IgD-negative memory B cell (primary cell): ENCODE measurements at regions not wholly inside any gene's neighbourhood (a gene's known extent, or its start where the extent isn't known, plus 50 kb on each side); places are given as distances from the start of the nearest gene placed in this dataset.

Experiments used
- H3K27ac Mint-ChIP-seq, 3 donors: one replicate each; pipeline ENCODE4 v1.8.0; 2020 to 2022; ENCODE audit warnings: mild to moderate bottlenecking in 3 of 3, mixed read lengths in 3 of 3, moderate library complexity in 1 of 3
- H3K27me3 Mint-ChIP-seq: one replicate; pipeline ENCODE4 v1.8.0; 2021; ENCODE audit warnings: mixed read lengths
- H3K36me3 Mint-ChIP-seq: one replicate; pipeline ENCODE4 v1.8.0; 2020; ENCODE audit warnings: mild to moderate bottlenecking, mixed read lengths
- H3K4me1 Mint-ChIP-seq, 3 donors: one replicate each; pipeline ENCODE4 v1.8.0; 2020 to 2022; ENCODE audit warnings: mixed read lengths in 3 of 3, mild to moderate bottlenecking in 1 of 3
- H3K4me3 Mint-ChIP-seq, 4 donors: one replicate each; pipeline ENCODE4 v1.8.0; 2020 to 2022; ENCODE audit warnings: mild to moderate bottlenecking in 4 of 4, mixed read lengths in 4 of 4, moderate library complexity in 3 of 4
- H3K9me3 Mint-ChIP-seq, 3 donors: one replicate each; pipeline ENCODE4 v1.8.0; 2020 to 2021; ENCODE audit warnings: mixed read lengths in 3 of 3, mild to moderate bottlenecking in 1 of 3

GRCh38 chr15:56868170-56868569 is 50.3 kb upstream of the TCF12 start:
- H3K27ac Mint-ChIP-seq: no peak overlapping the region
- H3K4me3 Mint-ChIP-seq: no peak overlapping the region
- H3K27me3 Mint-ChIP-seq: no peaks in the 10 kb centered on the region
- peaks cover 4 to 9% (median 6%) of the 10 kb centered on the region in 3 donors for H3K4me1 Mint-ChIP-seq
- no peaks in the 10 kb centered on the region for H3K36me3 Mint-ChIP-seq
- H3K9me3 Mint-ChIP-seq: no peaks in the 10 kb centered on the region

- Mint-ChIP-seq H3K36me3 (no peaks in the 10 kb centered on the region), H3K9me3 (peaks cover 0 to 6% (median 4%) of the 10 kb centered on the region in 3 donors), H3K27ac (no peak overlapping the region), H3K4me1 (peaks cover 4 to 9% (median 6%) of the 10 kb centered on the region in 3 donors), H3K27me3 (no peaks in the 10 kb centered on the region), H3K4me3 (no peak overlapping the region)
These were observed 51.6 kb upstream of the TCF12 start for GRCh38 chr15:56866803-56867202.

- peaks cover 0 to 10% (median 4%) of the 10 kb centered on the region in 3 donors for H3K9me3 Mint-ChIP-seq
- H3K27me3 Mint-ChIP-seq: no peaks in the 10 kb centered on the region
- H3K4me1 Mint-ChIP-seq: peaks cover 0 to 8% (median 7%) of the 10 kb centered on the region in 3 donors
- H3K27ac Mint-ChIP-seq: no peak overlapping the region
- H3K4me3 Mint-ChIP-seq: no peak overlapping the region
- peaks cover 4% of the 10 kb centered on the region for H3K36me3 Mint-ChIP-seq
These were observed 60.6 kb upstream of the TCF12 start for GRCh38 chr15:56857828-56858227.

GRCh38 chr15:56856934-56857333 is 61.5 kb upstream of the TCF12 start:
- H3K27me3 Mint-ChIP-seq: no peaks in the 10 kb centered on the region
- H3K4me3 Mint-ChIP-seq: no peak overlapping the region
- peaks cover 0 to 8% (median 7%) of the 10 kb centered on the region in 3 donors for H3K4me1 Mint-ChIP-seq
- H3K27ac Mint-ChIP-seq: no peak overlapping the region
- peaks cover 4% of the 10 kb centered on the region for H3K36me3 Mint-ChIP-seq
- H3K9me3 Mint-ChIP-seq: peaks cover 0 to 5% (median 0%) of the 10 kb centered on the region in 3 donors

- H3K27me3 Mint-ChIP-seq: peaks cover 1% of the 10 kb centered on the region
- H3K36me3 Mint-ChIP-seq: no peaks in the 10 kb centered on the region
- H3K27ac Mint-ChIP-seq: no peak overlapping the region
- no peaks in the 10 kb centered on the region for H3K9me3 Mint-ChIP-seq
- H3K4me1 Mint-ChIP-seq: peaks cover 0 to 4% (median 4%) of the 10 kb centered on the region in 3 donors
- no peak overlapping the region for H3K4me3 Mint-ChIP-seq
These were observed 73.6 kb upstream of the TCF12 start for GRCh38 chr15:56844892-56845291.

GRCh38 chr15:56844471-56844870 is 74.0 kb upstream of the TCF12 start:
- H3K9me3 Mint-ChIP-seq: peaks cover 0 to 2% (median 0%) of the 10 kb centered on the region in 3 donors
- peaks cover 2 to 8% (median 7%) of the 10 kb centered on the region in 3 donors for H3K4me1 Mint-ChIP-seq
- peaks cover 1% of the 10 kb centered on the region for H3K27me3 Mint-ChIP-seq
- no peak overlapping the region for H3K27ac Mint-ChIP-seq
- H3K36me3 Mint-ChIP-seq: no peaks in the 10 kb centered on the region
- peak overlapping the region in 1 of 4 donors; percentile 2 for H3K4me3 Mint-ChIP-seq

- peak overlapping the region in 1 of 3 donors; percentile 67 for H3K27ac Mint-ChIP-seq
- H3K4me1 Mint-ChIP-seq: peaks cover 14 to 27% (median 27%) of the 10 kb centered on the region in 3 donors
- H3K4me3 Mint-ChIP-seq: no peak overlapping the region
- H3K9me3 Mint-ChIP-seq: peaks cover 0 to 2% (median 0%) of the 10 kb centered on the region in 3 donors
- H3K36me3 Mint-ChIP-seq: no peaks in the 10 kb centered on the region
- peaks cover 1% of the 10 kb centered on the region for H3K27me3 Mint-ChIP-seq
These were observed 78.8 kb upstream of the TCF12 start for GRCh38 chr15:56839641-56840040.

GRCh38 chr15:56839099-56839498 is 79.3 kb upstream of the TCF12 start:
- H3K4me3 Mint-ChIP-seq: peak overlapping the region in 1 of 4 donors; percentile 79

GRCh38 chr15:56838085-56838484 is 80.4 kb upstream of the TCF12 start:
- Mint-ChIP-seq H3K36me3 (no peaks in the 10 kb centered on the region), H3K9me3 (peaks cover 0 to 2% (median 0%) of the 10 kb centered on the region in 3 donors), H3K4me1 (peaks cover 17 to 34% (median 30%) of the 10 kb centered on the region in 3 donors), H3K27ac (peak overlapping the region in 2 of 3 donors; percentile 0 to 43), H3K4me3 (peak overlapping the region in 1 of 4 donors; percentile 0), H3K27me3 (peaks cover 1% of the 10 kb centered on the region)

More at GRCh38 chr15:56839099-56839498, 79.3 kb upstream of the TCF12 start:
- Mint-ChIP-seq H3K9me3 (peaks cover 0 to 2% (median 0%) of the 10 kb centered on the region in 3 donors), H3K27ac (peak overlapping the region in 1 of 3 donors; percentile 43), H3K4me1 (peaks cover 17 to 32% (median 30%) of the 10 kb centered on the region in 3 donors), H3K27me3 (peaks cover 1% of the 10 kb centered on the region), H3K36me3 (no peaks in the 10 kb centered on the region)

GRCh38 chr15:56837273-56837672 is 81.2 kb upstream of the TCF12 start:
- H3K4me1 Mint-ChIP-seq: peaks cover 17 to 39% (median 30%) of the 10 kb centered on the region in 3 donors
- peaks cover 0 to 2% (median 0%) of the 10 kb centered on the region in 3 donors for H3K9me3 Mint-ChIP-seq
- H3K4me3 Mint-ChIP-seq: no peak overlapping the region
- H3K36me3 Mint-ChIP-seq: no peaks in the 10 kb centered on the region
- no peak overlapping the region for H3K27ac Mint-ChIP-seq
- H3K27me3 Mint-ChIP-seq: no peaks in the 10 kb centered on the region

- Mint-ChIP-seq H3K4me1 (peaks cover 17 to 39% (median 29%) of the 10 kb centered on the region in 3 donors), H3K9me3 (peaks cover 0 to 2% (median 0%) of the 10 kb centered on the region in 3 donors), H3K27me3 (no peaks in the 10 kb centered on the region), H3K4me3 (no peak overlapping the region), H3K27ac (no peak overlapping the region), H3K36me3 (no peaks in the 10 kb centered on the region)
These were observed 82.7 kb upstream of the TCF12 start for GRCh38 chr15:56835718-56836171.

GRCh38 chr15:56832125-56832524 is 86.3 kb upstream of the TCF12 start:
- Mint-ChIP-seq H3K4me1 (peaks cover 5 to 19% (median 8%) of the 10 kb centered on the region in 3 donors), H3K4me3 (no peak overlapping the region), H3K9me3 (no peaks in the 10 kb centered on the region), H3K27ac (no peak overlapping the region), H3K27me3 (no peaks in the 10 kb centered on the region), H3K36me3 (no peaks in the 10 kb centered on the region)

- H3K4me1 Mint-ChIP-seq: peaks cover 5 to 19% (median 8%) of the 10 kb centered on the region in 3 donors
- no peak overlapping the region for H3K4me3 Mint-ChIP-seq
- H3K36me3 Mint-ChIP-seq: no peaks in the 10 kb centered on the region
- H3K27ac Mint-ChIP-seq: no peak overlapping the region
- no peaks in the 10 kb centered on the region for H3K27me3 Mint-ChIP-seq
- no peaks in the 10 kb centered on the region for H3K9me3 Mint-ChIP-seq
These were observed 86.9 kb upstream of the TCF12 start for GRCh38 chr15:56831467-56832005.

GRCh38 chr15:56824175-56824574 is 90.9 kb upstream of the ZNF280D start:
- no peaks in the 10 kb centered on the region for H3K27me3 Mint-ChIP-seq
- H3K4me1 Mint-ChIP-seq: peaks cover 0 to 7% (median 5%) of the 10 kb centered on the region in 3 donors
- no peak overlapping the region for H3K27ac Mint-ChIP-seq
- H3K36me3 Mint-ChIP-seq: peaks cover 2% of the 10 kb centered on the region
- no peaks in the 10 kb centered on the region for H3K9me3 Mint-ChIP-seq
- H3K4me3 Mint-ChIP-seq: no peak overlapping the region

GRCh38 chr15:56821721-56822425 is 88.6 kb upstream of the ZNF280D start:
- peaks cover 2% of the 10 kb centered on the region for H3K36me3 Mint-ChIP-seq
- peak overlapping the region in 1 of 4 donors; percentile 20 for H3K4me3 Mint-ChIP-seq
- no peaks in the 10 kb centered on the region for H3K27me3 Mint-ChIP-seq
- peaks cover 0 to 7% (median 5%) of the 10 kb centered on the region in 3 donors for H3K4me1 Mint-ChIP-seq
- H3K27ac Mint-ChIP-seq: no peak overlapping the region
- H3K9me3 Mint-ChIP-seq: no peaks in the 10 kb centered on the region
